ENCODE measurements at regions not wholly inside any gene's neighbourhood (a gene's known extent, or its start where the extent isn't known, plus 50 kb on each side); places are given as distances from the start of the nearest gene placed in this dataset.

DNA sequence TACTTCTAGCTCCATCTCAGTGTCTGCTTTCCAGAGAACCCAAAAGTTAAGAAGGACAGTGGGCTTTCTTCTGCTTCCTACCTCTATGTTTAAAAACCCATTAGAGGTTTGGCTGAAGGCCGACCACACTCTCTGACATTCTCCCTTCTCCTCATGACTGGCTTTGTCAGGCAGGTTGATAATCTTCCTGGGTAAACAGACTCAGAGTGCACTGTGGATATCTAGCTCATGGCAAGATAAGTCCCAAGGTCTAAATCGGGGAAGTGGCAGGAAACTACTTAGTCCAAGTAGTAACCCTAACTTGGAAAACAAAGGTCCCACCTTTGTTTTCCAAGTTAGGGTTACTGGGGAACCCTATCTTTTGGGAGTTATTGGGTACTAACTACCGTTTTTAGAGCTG, 161.9 kb upstream of the SPAG17 start:
- no peak for DNase-seq (ENCODE audit: low spot score)

- DNase-seq (ENCODE audit: low spot score) = no peak
Observed at GRCh38 chr1:118340928-118341910, 156.2 kb upstream of the SPAG17 start.

GRCh38 chr1:118339400-118340124, 154.5 kb upstream of the SPAG17 start:
- DNase-seq (ENCODE audit: low spot score) = no peak

DNA sequence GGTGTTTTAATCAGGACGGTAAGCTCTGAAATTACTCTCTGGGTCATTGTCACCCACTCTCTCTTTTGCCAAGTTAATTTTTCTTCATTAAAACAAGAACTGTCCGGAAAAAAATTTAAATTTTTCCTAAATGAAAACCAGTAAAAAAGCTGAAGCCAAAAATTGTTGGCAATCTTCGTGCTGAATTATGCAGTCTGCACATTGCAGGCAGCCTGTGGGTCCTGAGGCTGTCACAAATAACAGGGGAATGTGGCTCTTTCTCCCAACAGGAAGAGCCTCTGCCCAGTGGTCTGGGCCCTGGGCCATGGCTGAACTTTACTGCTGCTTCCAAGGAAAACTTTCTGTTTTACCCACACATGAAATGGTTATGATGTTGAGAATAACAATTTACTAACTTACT, 153.9 kb upstream of the SPAG17 start:
- DNase-seq (ENCODE audit: low spot score) = no peak

- no peak for DNase-seq (ENCODE audit: low spot score)
Observed at GRCh38 chr1:118337346-118337745, 152.3 kb upstream of the SPAG17 start.

- no peak for DNase-seq (ENCODE audit: low spot score)
Observed at GRCh38 chr1:118335331-118335732, 150.3 kb upstream of the SPAG17 start.

DNA sequence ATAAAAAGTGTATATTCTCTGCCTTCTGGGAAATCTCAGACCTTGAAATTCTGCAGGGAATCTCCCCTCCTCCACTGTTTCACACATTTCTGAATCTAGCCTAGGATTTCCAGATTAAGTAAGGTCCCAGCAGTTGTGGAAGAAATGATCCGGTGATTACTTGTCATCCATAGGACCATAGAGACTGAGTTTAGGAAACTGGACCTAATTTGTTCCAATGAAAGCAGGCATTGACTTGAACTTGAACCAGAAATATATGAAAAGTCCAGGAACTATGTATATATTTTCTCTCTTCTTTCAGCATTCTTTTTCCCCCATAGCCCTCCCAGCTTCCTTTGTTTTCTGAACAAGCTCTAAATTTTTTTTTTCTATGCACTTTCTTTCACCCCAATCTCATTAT, 149.5 kb upstream of the SPAG17 start:
- DNase-seq (ENCODE audit: low spot score) = no peak

GRCh38 chr1:118333601-118334210, 148.7 kb upstream of the SPAG17 start:
- DNase-seq (ENCODE audit: low spot score) = no peak

GRCh38 chr1:118326960-118327629, 142.1 kb upstream of the SPAG17 start:
- no peak for DNase-seq (ENCODE audit: low spot score)

GRCh38 chr1:118325550-118326225, 140.7 kb upstream of the SPAG17 start:
- DNase-seq (ENCODE audit: low spot score) = no peak

GRCh38 chr1:118323246-118323645, 138.2 kb upstream of the SPAG17 start:
- DNase-seq (ENCODE audit: low spot score) = no peak

GRCh38 chr1:118322331-118322730, 137.3 kb upstream of the SPAG17 start:
- no peak for DNase-seq (ENCODE audit: low spot score)

GRCh38 chr1:118321840-118322239, 136.8 kb upstream of the SPAG17 start:
- no peak for DNase-seq (ENCODE audit: low spot score)

- DNase-seq (ENCODE audit: low spot score) = peak; percentile 10
Observed at GRCh38 chr1:118317842-118318614, 133.0 kb upstream of the SPAG17 start.

GRCh38 chr1:118306851-118307250, 121.8 kb upstream of the SPAG17 start:
- no peak for DNase-seq (ENCODE audit: low spot score)

- peak; percentile 20 for DNase-seq (ENCODE audit: low spot score)
Observed at GRCh38 chr1:118304722-118305359, 119.8 kb upstream of the SPAG17 start.

GRCh38 chr1:118303534-118303933, 118.5 kb upstream of the SPAG17 start:
- DNase-seq (ENCODE audit: low spot score) = no peak

DNA sequence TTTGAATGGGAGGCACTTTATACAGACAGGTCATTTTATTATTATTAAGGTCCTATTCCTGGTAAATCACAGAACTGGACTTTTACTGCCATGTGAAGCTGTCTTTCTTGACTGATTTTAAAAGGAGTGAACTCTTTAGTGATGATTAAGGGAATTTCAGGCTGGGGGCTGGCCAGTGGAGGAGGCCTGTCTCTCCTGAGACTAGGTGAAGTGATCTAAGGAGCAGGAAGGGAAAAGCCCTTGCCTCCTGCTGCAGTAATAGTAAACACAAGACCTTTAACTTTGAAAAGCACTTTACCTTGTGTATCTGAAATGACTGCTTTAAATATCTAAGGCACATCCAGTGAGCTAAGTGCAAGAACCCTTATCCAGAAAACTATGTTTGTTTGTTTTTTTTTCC, 118.0 kb upstream of the SPAG17 start:
- no peak for DNase-seq (ENCODE audit: low spot score)

GRCh38 chr1:118302145-118302544, 117.1 kb upstream of the SPAG17 start:
- DNase-seq (ENCODE audit: low spot score) = no peak

GRCh38 chr1:118300808-118301207, 115.8 kb upstream of the SPAG17 start:
- no peak for DNase-seq (ENCODE audit: low spot score)

All from umbilical cord (tissue), 1 donor.